HUES64 (cell line): ENCODE measurements at regions not wholly inside any gene's neighbourhood (a gene's known extent, or its start where the extent isn't known, plus 50 kb on each side); places are given as distances from the start of the nearest gene placed in this dataset.

Source experiments
- H3K27ac ChIP-seq: 2 replicates; pipeline ENCODE4 v1.7.0; 2013; ENCODE audit warnings: low read depth, low read length, inconsistent platforms
- H3K27me3 ChIP-seq: 2 replicates; pipeline ENCODE4 v1.6.1; 2013; ENCODE audit warnings: mild to moderate bottlenecking, low read length; ENCODE audit not compliant: insufficient read depth
- H3K36me3 ChIP-seq: 2 replicates; pipeline ENCODE4 v1.6.1; 2013; ENCODE audit warnings: mild to moderate bottlenecking, low read length; ENCODE audit not compliant: insufficient read depth
- H3K4me1 ChIP-seq: 2 replicates; pipeline ENCODE4 v1.6.1; 2013; ENCODE audit warnings: mild to moderate bottlenecking, low read length, moderate library complexity; ENCODE audit not compliant: insufficient read depth
- H3K4me3 ChIP-seq: 2 replicates; pipeline ENCODE4 v1.5.1; 2013; ENCODE audit warnings: mild to moderate bottlenecking, low read length, moderate library complexity
- H3K9ac ChIP-seq: 2 replicates; pipeline ENCODE4 v1.6.1; 2013; ENCODE audit warnings: mild to moderate bottlenecking, low read depth, low read length
- H3K9me3 ChIP-seq: 2 replicates; pipeline ENCODE4 v1.6.1; 2013; ENCODE audit warnings: low read depth, low read length; ENCODE audit not compliant: insufficient read depth
- WGBS: fragments of 150-250, 120-280 bp; methylation state at CpG from one replicate; pipeline ENCODE4 v1.1.7; 2013; ENCODE audit warnings: missing lambda C conversion rate; 5-methylcytosine and 5-hydroxymethylcytosine counted together

- H3K27me3 ChIP-seq: no peaks in the 10 kb centered on the region
- H3K4me1 ChIP-seq: peaks cover 8% of the 10 kb centered on the region; the same call in 1 of the 2 replicates
- H3K27ac ChIP-seq: no peak overlapping the region
- H3K4me3 ChIP-seq: no peak overlapping the region
- no peaks in the 10 kb centered on the region for H3K36me3 ChIP-seq
- H3K9me3 ChIP-seq: 0 out of 2 replicates have a peak, but pooled peaks cover under 1% of the 10 kb centered on the region
- no peak overlapping the region for H3K9ac ChIP-seq
Measured at GRCh38 chr4:147078362-147078761, 132.7 kb upstream of the TTC29 start.

GRCh38 chr4:147078875-147079658, 133.4 kb upstream of the TTC29 start:
- Histone ChIP-seq H3K9ac (no peak overlapping the region), H3K4me3 (no peak overlapping the region), H3K27me3 (no peaks in the 10 kb centered on the region), H3K9me3 (no peaks in the 10 kb centered on the region), H3K4me1 (peaks cover 8% of the 10 kb centered on the region; the same call in 1 of the 2 replicates), H3K27ac (no peak overlapping the region), H3K36me3 (no peaks in the 10 kb centered on the region)
- 93% methylated on average over 17 of the region's 17 CpGs for WGBS

- H3K4me3 ChIP-seq: no peak overlapping the region
- H3K27me3 ChIP-seq: no peaks in the 10 kb centered on the region
- H3K27ac ChIP-seq: no peak overlapping the region
- peaks cover 17% of the 10 kb centered on the region for H3K4me1 ChIP-seq
- no peaks in the 10 kb centered on the region for H3K9me3 ChIP-seq
- no peaks in the 10 kb centered on the region for H3K36me3 ChIP-seq
- H3K9ac ChIP-seq: no peak overlapping the region
- WGBS: 80% methylated on average over 1 of the region's 1 CpG
Measured at GRCh38 chr4:147084861-147085260, 139.2 kb upstream of the TTC29 start.

- H3K27ac ChIP-seq: no peak overlapping the region
- no peak overlapping the region for H3K9ac ChIP-seq
- no peak overlapping the region for H3K4me3 ChIP-seq
- H3K9me3 ChIP-seq: no peaks in the 10 kb centered on the region
- WGBS: 92% methylated on average over 2 of the region's 2 CpGs
- H3K36me3 ChIP-seq: no peaks in the 10 kb centered on the region
- H3K4me1 ChIP-seq: peaks cover 12% of the 10 kb centered on the region
- no peaks in the 10 kb centered on the region for H3K27me3 ChIP-seq
Measured at GRCh38 chr4:147085781-147086180, 140.1 kb upstream of the TTC29 start.

GRCh38 chr4:147088146-147088545, 142.5 kb upstream of the TTC29 start:
- WGBS: 97% methylated on average over 4 of the region's 4 CpGs
- Histone ChIP-seq H3K9ac (no peak overlapping the region), H3K36me3 (no peaks in the 10 kb centered on the region), H3K27ac (no peak overlapping the region), H3K27me3 (no peaks in the 10 kb centered on the region), H3K4me3 (no peak overlapping the region), H3K9me3 (no peaks in the 10 kb centered on the region), H3K4me1 (peaks cover 12% of the 10 kb centered on the region)

- H3K4me3 ChIP-seq: no peak overlapping the region
- H3K27me3 ChIP-seq: no peaks in the 10 kb centered on the region
- no peak overlapping the region for H3K9ac ChIP-seq
- WGBS: 94% methylated on average over 5 of the region's 5 CpGs
- H3K27ac ChIP-seq: no peak overlapping the region
- no peaks in the 10 kb centered on the region for H3K36me3 ChIP-seq
- no peaks in the 10 kb centered on the region for H3K9me3 ChIP-seq
- H3K4me1 ChIP-seq: peaks cover 12% of the 10 kb centered on the region
Measured at GRCh38 chr4:147090486-147090885, 144.8 kb upstream of the TTC29 start.

GRCh38 chr4:147093206-147093605, 147.5 kb upstream of the TTC29 start:
- Histone ChIP-seq H3K4me3 (no peak overlapping the region), H3K9me3 (no peaks in the 10 kb centered on the region), H3K36me3 (no peaks in the 10 kb centered on the region), H3K4me1 (peaks cover 12% of the 10 kb centered on the region), H3K27me3 (no peaks in the 10 kb centered on the region), H3K9ac (no peak overlapping the region), H3K27ac (no peak overlapping the region)
- WGBS: 100% methylated on average over 1 of the region's 2 CpGs

- Histone ChIP-seq H3K4me1 (peaks cover 5% of the 10 kb centered on the region), H3K9me3 (no peaks in the 10 kb centered on the region), H3K9ac (no peak overlapping the region), H3K27me3 (no peaks in the 10 kb centered on the region), H3K27ac (no peak overlapping the region), H3K4me3 (no peak overlapping the region), H3K36me3 (no peaks in the 10 kb centered on the region)
- 89% methylated on average over 2 of the region's 2 CpGs for WGBS
Measured at GRCh38 chr4:147094238-147094637, 148.6 kb upstream of the TTC29 start.

GRCh38 chr4:147096667-147097604, 151.3 kb upstream of the TTC29 start:
- H3K4me3 ChIP-seq: no peak overlapping the region
- H3K9ac ChIP-seq: no peak overlapping the region
- H3K27ac ChIP-seq: no peak overlapping the region
- no peaks in the 10 kb centered on the region for H3K9me3 ChIP-seq
- no peaks in the 10 kb centered on the region for H3K36me3 ChIP-seq
- no peaks in the 10 kb centered on the region for H3K4me1 ChIP-seq
- no peaks in the 10 kb centered on the region for H3K27me3 ChIP-seq
- WGBS: 44% methylated on average over 5 of the region's 6 CpGs

- 72% methylated on average over 2 of the region's 2 CpGs for WGBS
- H3K9me3 ChIP-seq: no peaks in the 10 kb centered on the region
- no peak overlapping the region for H3K27ac ChIP-seq
- H3K36me3 ChIP-seq: no peaks in the 10 kb centered on the region
- no peak overlapping the region for H3K9ac ChIP-seq
- no peak overlapping the region for H3K4me3 ChIP-seq
- H3K27me3 ChIP-seq: no peaks in the 10 kb centered on the region
- H3K4me1 ChIP-seq: peaks cover 7% of the 10 kb centered on the region; the same call in 1 of the 2 replicates
Measured at GRCh38 chr4:147101678-147102077, 156.0 kb upstream of the TTC29 start.

- Histone ChIP-seq H3K4me1 (peaks cover 7% of the 10 kb centered on the region; the same call in 1 of the 2 replicates), H3K9me3 (no peaks in the 10 kb centered on the region), H3K27me3 (no peaks in the 10 kb centered on the region), H3K9ac (no peak overlapping the region), H3K4me3 (no peak overlapping the region), H3K27ac (no peak overlapping the region), H3K36me3 (no peaks in the 10 kb centered on the region)
- no CpG with 5 or more reads among the region's 1 CpG for WGBS
Measured at GRCh38 chr4:147102596-147102995, 156.9 kb upstream of the TTC29 start.
